Endothelial cell (in vitro differentiated cells): ENCODE measurements at regions not wholly inside any gene's neighbourhood (a gene's known extent, or its start where the extent isn't known, plus 50 kb on each side); places are given as distances from the start of the nearest gene placed in this dataset.

Source experiments
- DNase-seq: peaks from one replicate; pipeline ENCODE4 v3.0.0; 2021; ENCODE audit warnings: low spot score
- H3K27ac Mint-ChIP-seq: one replicate; pipeline ENCODE4 v1.8.0; 2021; ENCODE audit warnings: mixed read lengths, inconsistent platforms; ENCODE audit not compliant: unreplicated experiment
- H3K27me3 Mint-ChIP-seq: one replicate; pipeline ENCODE4 v1.8.0; 2021; ENCODE audit warnings: mild to moderate bottlenecking, moderate library complexity, mixed read lengths, inconsistent platforms; ENCODE audit not compliant: unreplicated experiment
- H3K36me3 Mint-ChIP-seq: one replicate; pipeline ENCODE4 v1.8.0; 2021; ENCODE audit warnings: mild to moderate bottlenecking, low read depth, mixed read lengths, inconsistent platforms; ENCODE audit not compliant: unreplicated experiment
- H3K4me1 Mint-ChIP-seq: one replicate; pipeline ENCODE4 v1.8.0; 2021; ENCODE audit warnings: mild to moderate bottlenecking, mixed read lengths, inconsistent platforms; ENCODE audit not compliant: unreplicated experiment
- H3K4me3 Mint-ChIP-seq: one replicate; pipeline ENCODE4 v1.8.0; 2021; ENCODE audit warnings: mild to moderate bottlenecking, mixed read lengths, inconsistent platforms; ENCODE audit not compliant: unreplicated experiment
- H3K9me3 Mint-ChIP-seq: one replicate; pipeline ENCODE4 v1.8.0; 2021; ENCODE audit warnings: mixed read lengths, inconsistent platforms; ENCODE audit not compliant: unreplicated experiment
- TF ChIP-seq, protein P1 (sequence below): fragments of 200-600 bp; sonication (generic); IDR thresholded peaks from one replicate; pipeline ENCODE4 v1.5.0; 2021; ENCODE audit warnings: antibody characterized with exemption; ENCODE audit not compliant: unreplicated experiment

DNA sequence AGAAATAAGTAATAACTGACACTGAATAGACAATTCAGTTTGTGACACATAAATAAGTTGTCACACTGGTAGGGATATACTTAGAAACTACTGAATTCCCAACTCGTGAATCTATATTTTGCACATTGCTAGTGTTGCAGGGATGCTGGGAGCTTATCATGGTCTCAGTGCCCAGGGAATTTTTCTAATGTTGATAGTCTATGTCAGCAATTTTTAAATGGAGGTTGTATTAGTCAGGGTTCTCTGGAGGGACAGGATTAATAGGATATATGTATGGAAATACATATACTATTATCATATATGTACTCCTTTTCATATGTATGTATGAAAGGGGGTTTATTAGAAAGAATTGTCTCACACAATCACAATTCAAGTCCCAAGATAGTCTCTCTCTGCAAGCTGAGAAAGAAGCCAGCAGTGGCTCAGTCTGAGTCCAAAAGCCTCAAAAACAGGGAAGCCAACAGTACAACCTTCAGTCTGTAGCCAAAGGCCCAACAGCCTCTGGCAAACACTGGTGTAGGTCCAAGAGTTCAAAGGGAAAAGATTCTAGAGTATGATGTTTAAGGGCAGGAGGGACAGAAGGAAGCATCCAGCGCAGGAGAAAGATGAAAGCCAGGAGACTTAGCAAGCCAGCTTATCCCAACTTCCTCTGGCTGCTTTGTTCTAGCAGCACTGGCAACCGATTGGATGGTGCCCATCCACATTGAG, 980.9 kb upstream of the GJE1 start:
- Mint-ChIP-seq H3K36me3 (peaks cover 4% of the 10 kb centered on the region), H3K4me1 (no peaks in the 10 kb centered on the region), H3K9me3 (no peaks in the 10 kb centered on the region), H3K27me3 (peaks cover 2% of the 10 kb centered on the region), H3K4me3 (no peak overlapping the region), H3K27ac (no peak overlapping the region)
- TF ChIP-seq, protein P1, sequence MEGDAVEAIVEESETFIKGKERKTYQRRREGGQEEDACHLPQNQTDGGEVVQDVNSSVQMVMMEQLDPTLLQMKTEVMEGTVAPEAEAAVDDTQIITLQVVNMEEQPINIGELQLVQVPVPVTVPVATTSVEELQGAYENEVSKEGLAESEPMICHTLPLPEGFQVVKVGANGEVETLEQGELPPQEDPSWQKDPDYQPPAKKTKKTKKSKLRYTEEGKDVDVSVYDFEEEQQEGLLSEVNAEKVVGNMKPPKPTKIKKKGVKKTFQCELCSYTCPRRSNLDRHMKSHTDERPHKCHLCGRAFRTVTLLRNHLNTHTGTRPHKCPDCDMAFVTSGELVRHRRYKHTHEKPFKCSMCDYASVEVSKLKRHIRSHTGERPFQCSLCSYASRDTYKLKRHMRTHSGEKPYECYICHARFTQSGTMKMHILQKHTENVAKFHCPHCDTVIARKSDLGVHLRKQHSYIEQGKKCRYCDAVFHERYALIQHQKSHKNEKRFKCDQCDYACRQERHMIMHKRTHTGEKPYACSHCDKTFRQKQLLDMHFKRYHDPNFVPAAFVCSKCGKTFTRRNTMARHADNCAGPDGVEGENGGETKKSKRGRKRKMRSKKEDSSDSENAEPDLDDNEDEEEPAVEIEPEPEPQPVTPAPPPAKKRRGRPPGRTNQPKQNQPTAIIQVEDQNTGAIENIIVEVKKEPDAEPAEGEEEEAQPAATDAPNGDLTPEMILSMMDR: no peak
- DNase-seq: no peak

DNA sequence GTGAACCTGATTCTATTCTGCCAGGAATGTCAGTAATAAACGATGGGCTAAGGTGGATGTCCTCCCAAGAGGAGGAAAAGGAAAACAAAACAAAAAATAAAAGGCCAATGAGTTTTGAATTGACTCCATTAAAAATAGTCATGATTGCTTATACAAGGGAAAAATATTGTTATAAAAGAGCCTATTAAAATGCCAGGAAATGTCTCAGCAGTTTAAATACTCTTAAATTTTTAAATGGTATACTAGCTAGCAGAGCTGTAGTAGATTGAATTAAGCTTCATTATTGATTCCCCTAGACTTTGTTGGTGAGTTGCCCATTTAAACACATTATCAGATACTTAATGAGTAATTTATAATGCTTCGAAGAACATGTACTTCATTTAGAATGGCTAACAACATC, 990.9 kb upstream of the GJE1 start:
- Mint-ChIP-seq H3K9me3 (no peaks in the 10 kb centered on the region), H3K4me3 (no peak overlapping the region), H3K4me1 (no peaks in the 10 kb centered on the region), H3K36me3 (no peaks in the 10 kb centered on the region), H3K27me3 (no peaks in the 10 kb centered on the region), H3K27ac (no peak overlapping the region)
- DNase-seq: no peak
- TF ChIP-seq, protein P1: no peak

DNA sequence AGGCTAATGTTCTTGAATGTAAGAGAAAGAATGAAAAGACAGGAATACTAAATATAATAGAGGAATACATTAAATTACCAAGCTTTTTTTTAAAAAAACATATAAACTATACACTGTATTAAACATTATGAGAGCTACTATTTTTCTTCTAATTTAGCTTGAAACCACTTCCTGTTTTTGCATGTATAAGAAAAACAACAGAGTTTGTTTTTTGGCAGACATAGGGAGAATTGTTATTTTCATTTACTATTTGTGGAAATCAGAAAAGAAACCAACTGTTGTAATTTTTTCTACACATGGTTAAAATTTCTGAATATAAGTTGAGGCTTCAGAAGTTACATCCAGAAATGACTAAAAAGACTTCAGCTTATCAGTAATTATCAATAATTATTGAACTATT, 991.8 kb upstream of the GJE1 start:
- Mint-ChIP-seq H3K4me3 (no peak overlapping the region), H3K27ac (no peak overlapping the region), H3K27me3 (no peaks in the 10 kb centered on the region), H3K4me1 (no peaks in the 10 kb centered on the region), H3K9me3 (no peaks in the 10 kb centered on the region), H3K36me3 (no peaks in the 10 kb centered on the region)
- TF ChIP-seq, protein P1: no peak
- DNase-seq: no peak

DNA sequence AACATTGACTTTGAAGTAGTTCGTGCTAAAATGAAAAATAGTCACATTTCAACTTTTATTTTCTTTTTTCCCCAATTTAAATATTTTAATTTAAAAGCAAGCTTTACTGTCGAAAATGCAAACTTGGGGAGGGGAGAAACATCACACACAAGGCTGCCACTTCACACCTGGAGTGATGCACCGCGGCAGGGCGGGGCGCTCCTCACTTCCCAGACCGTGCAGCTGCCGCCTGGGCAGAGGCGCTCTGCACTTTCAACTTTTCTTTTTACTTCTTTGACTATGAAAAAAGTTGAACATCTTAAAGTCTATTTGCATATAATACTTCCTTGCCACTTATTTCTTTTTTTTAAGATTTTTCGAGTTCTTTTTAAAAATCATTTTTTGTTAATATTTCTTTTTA, 993.3 kb upstream of the GJE1 start:
- TF ChIP-seq, protein P1: no peak
- Mint-ChIP-seq H3K4me3 (no peak overlapping the region), H3K4me1 (no peaks in the 10 kb centered on the region), H3K27ac (no peak overlapping the region), H3K27me3 (no peaks in the 10 kb centered on the region), H3K9me3 (no peaks in the 10 kb centered on the region), H3K36me3 (no peaks in the 10 kb centered on the region)
- DNase-seq: no peak

DNA sequence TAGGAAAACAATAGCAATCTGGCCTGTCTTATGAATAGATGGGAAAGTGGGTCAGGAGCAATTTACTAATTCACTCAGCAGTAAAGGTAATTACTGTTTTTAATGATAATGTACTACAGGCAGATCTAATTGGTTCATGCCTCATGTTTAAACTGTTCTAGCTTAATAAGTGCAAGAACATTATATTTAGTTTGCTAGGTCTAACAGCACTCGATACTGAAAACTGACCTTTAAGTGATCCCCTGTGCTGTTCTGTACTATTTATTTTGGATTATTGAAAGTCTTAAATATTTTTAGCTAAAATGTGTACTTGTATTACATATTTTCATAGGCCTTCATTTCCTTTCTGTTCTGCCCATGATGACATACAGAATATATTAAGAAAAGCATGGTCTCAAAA, 998.0 kb upstream of the GJE1 start:
- H3K4me3 Mint-ChIP-seq: no peak overlapping the region
- H3K36me3 Mint-ChIP-seq: no peaks in the 10 kb centered on the region
- DNase-seq: no peak
- H3K4me1 Mint-ChIP-seq: no peaks in the 10 kb centered on the region
- H3K27me3 Mint-ChIP-seq: no peaks in the 10 kb centered on the region
- TF ChIP-seq, protein P1: no peak
- H3K9me3 Mint-ChIP-seq: no peaks in the 10 kb centered on the region
- no peak overlapping the region for H3K27ac Mint-ChIP-seq
